ENCODE measurements at regions not wholly inside any gene's neighbourhood (a gene's known extent, or its start where the extent isn't known, plus 50 kb on each side); places are given as distances from the start of the nearest gene placed in this dataset.
"Not testable (repeated sequence)": the region's sequence is repeated elsewhere in the genome, so short reads cannot be mapped to it uniquely, and the experiment has no call there.

DNA sequence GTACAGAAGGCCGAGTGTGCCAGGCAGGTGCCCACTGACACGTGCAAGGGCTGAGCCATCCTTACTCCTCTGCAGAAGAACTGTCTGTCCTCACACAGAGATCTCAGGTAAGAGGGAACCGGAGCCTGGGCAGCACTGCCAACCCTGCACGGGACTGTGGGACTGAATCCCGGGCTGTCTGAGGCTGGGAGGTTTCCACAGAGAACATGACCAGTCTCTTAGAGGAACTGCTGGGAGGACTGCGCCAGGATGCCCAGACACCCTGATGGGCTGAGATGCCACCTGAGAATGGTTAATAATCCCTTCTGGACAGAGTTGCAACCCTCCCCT, 302.9 kb upstream of the SFSWAP start:
- FAIRE-seq: no peak
- DNase-seq (ENCODE audit: low spot score): no peak

GRCh38 chr12:131408484-131408883, 302.4 kb upstream of the SFSWAP start:
- DNase-seq (ENCODE audit: low spot score) (no peak), FAIRE-seq (no peak)

DNA sequence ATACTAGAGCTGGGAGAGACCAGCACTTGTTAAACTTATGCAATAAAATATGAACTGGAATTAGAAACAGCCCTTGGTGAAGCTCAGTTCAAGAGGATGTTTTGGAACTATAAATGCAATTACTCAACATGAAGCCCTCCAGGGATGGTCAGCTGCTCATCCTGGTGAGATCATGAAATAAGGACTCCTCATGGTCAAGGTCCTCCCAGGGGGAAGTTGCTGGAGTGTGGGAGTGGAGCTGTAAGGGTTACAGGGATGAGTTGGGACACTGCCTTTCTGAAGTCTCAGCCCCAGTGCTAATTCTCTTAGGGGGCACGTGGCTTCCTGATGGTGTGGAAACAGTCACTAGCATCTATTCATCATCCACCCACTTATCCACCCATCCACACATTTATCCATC, 301.7 kb upstream of the SFSWAP start:
- no peak for DNase-seq (ENCODE audit: low spot score)
- FAIRE-seq: no peak

DNA sequence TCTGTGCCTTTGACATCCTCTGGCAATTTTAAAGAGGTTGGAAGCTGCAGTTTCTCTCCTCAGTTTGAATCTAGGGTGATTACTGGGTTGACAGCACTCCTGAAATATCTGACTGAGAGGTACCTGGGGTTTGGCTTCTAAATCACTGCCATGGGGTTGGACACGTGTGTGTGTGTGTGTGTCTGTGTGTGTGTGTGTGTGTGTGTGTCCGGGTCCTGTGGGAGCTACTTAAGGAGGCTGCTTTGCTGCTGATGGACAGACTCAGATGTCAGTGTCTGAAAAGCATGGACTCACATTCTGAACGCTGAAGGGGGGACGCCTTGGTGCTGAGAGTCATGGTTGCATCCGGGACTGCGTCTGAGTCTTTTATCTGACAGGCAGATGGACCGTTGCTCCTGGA, 299.1 kb upstream of the SFSWAP start:
- FAIRE-seq; DNase-seq (ENCODE audit: low spot score): not testable (repeated sequence)

DNA sequence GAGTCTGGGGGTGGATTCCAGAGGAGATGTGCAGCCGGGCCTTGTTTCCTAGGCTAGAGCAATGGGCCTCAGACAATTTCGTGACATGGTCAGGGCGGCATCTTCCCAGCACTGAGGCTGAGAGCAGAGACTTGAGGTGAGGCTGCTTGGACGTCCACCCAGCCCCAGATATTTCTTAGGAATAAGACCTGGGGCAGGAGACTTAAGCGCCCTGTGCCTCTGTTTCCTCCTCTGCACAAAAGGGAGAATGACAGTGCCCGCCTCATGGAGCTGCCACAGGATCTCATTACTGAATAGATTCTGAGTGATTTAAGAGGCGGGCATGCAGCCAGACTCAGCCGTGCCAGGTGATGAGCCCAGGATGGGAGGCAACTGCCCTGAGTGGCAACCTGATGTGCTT, 297.9 kb upstream of the SFSWAP start:
- DNase-seq (ENCODE audit: low spot score) (no peak), FAIRE-seq (no peak)

DNA sequence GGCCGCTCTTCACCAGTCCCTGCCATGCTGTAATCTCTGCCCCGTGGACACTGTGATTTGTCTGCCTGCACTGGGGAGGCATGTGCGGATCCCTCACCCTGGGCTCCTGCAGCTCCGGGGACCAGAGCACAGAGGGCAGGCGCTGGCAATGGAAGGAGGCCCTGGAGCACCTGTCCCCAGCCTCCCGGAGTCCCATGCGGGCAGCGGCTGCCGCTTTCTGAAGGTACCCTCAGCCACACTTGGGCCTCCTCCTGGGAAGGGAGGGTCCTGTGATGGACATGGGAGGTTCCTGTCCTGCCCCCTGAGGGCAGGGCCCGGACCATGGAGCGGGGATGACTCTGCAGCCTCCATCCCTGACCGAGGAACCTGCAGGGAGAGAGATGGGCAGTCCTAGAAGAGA, 297.4 kb upstream of the SFSWAP start:
- FAIRE-seq: no peak
- DNase-seq (ENCODE audit: low spot score): no peak

DNA sequence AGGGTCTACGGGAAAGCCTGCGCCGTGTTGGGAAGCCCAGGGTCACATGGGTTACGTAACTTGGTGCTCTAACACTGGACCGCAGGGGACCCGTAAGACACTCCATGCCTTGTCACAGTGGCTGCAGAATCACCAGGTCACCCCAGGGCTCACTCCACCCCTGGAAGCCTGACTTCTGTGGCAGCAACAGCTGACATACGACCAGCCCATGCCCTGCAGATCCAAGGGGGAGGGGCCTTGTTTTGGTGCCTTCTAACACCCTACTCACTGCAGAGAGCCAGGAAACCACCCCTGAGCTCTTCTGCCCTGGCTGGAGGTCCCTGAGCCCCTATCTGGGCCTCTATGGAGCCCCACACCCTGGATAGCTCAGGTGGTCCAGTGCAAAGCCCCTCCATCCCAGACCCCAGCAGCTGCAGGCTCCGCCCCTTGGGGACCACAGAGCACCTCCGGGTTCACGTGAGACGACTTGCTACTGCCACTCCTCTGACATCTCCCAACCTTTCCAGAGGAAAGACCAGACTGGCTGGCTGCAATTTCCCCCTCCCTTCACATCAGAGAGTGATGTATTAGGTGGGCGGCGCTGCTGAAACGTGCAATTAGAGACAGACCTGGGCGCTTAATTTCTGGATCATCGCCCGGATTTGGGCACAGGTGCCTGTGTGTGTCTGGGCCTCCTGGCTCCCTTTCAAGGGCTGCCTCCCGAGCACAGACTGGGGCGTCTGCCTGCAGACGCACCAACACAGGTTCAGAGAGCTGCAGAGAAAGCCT, 296.6 kb upstream of the SFSWAP start:
- not testable (repeated sequence) for DNase-seq (ENCODE audit: low spot score)
- FAIRE-seq: peak; percentile 56

- DNase-seq (ENCODE audit: low spot score) (peak; percentile 37), FAIRE-seq (no peak)
Observed at GRCh38 chr12:131415781-131416180, 295.1 kb upstream of the SFSWAP start.

- FAIRE-seq (no peak), DNase-seq (ENCODE audit: low spot score) (no peak)
Observed at GRCh38 chr12:131418121-131418520, 292.8 kb upstream of the SFSWAP start.

DNA sequence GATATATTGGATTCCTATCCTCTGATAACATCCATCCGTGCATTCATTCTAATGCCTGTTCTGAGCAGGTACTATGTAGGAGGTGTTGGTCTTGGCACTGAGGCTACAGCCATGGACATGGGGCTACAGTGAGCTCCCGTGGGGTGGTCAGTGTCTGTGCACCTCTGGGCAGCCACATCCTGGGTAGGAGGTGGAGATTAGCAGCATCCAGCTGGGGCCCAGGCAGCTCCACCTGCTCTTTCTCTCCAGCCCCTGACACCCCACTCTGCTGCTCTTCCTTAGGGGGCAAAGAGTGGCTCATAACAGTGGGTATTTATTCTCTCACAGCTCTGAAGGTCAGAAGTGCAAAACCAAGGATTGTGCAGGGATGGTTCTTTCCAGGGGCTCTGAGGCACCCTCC, 292.0 kb upstream of the SFSWAP start:
- DNase-seq (ENCODE audit: low spot score): no peak
- no peak for FAIRE-seq

DNA sequence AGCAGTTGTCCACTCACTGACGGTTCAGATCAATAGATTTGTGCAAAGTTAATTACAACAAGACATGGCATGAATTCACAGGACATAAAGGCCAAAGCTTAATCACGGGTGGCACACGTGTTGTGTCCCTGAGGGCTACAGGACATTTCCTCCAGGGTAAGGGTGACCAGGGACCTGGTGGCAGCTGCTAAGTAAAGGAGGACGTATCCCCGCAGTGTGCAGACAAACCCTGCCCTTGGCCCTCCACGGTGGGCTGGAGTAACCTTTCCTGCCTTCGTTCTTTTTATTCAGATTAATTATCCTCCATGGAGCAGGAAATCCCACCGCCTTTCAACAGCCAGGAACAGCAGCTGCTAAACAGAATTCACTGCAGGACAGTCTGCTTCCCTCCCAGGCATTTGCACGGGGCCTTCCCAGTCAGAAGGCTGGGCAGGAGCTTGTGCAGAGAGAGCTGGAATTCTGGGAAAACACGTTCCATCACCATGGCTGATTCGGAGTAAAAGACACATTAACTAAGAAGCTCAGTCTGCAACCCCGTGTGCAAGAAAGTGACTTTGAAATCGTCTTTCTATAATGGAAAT, 289.9 kb upstream of the SFSWAP start:
- FAIRE-seq: no peak

DNA sequence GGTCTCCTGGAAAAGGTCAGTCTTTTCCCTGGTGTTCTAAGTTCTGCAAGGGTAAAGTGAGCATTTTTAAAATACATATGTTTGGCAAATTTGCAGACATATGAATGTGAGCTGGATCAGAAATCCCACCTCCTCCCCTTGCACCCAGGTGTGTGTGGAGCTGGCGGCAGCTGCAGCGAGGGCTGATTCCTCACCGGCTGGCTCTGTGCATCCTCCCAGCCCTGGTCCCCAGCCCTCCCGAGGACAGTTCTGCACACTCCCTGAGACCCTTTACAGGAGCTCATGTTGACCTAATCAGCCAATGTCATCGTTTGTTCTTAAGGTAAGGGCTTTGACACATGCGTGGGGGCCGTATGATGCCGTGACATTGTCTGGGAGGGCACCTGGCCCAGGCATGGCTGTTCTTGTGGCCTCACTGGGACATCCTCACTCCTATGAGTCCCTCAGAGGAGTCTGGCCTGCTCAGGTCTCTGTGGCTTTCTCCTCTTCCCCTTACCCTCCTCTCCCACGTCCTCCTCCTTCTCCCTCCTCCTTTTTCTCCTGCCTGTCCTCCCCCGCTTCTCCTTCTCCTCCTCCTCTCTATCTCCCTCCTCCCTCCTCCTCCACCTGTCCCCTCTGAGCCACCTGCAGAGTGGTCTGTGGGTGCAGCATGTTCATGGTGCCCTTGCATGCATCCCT, 289.2 kb upstream of the SFSWAP start:
- FAIRE-seq: no peak
- DNase-seq (ENCODE audit: low spot score): no peak

More for the DNA sequence above, 289.9 kb upstream of the SFSWAP start:
- no peak for DNase-seq (ENCODE audit: low spot score)

DNA sequence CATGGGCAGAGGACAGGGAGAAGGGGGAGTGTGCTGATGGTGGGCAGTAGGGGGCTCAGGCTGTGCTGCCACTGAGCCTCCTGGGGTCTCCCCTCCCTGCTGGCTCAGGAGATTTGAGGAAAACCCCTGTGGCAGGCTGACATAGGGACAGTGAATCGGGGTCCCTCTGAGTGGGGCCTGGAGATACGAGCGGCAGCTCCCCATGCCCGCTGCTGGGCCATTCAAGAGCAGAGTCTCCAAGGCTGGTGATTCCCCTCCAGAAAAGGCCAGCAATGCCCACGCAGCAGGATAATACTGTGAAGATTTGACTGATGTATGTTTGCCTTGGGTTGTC, 288.7 kb upstream of the SFSWAP start:
- FAIRE-seq: no peak
- DNase-seq (ENCODE audit: low spot score): no peak

DNA sequence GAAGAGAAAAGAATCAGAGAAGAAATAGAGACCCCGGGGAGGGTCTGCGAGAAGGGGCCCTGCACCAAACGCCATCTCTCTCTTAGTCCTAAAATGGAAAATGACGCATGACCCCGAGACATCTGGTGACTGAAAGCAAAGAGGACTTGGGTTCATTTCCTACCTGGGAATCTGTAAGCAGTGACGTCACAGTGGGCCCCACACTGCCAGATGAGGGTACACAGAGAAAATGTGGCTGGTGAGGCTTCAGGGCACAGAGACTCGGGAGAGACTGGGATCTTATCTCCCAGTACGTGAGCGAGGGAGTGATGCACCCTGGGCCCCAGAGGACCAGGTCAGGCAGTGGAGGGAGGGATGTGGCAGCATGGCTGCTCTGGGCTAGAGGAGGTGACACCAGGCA, 288.1 kb upstream of the SFSWAP start:
- DNase-seq (ENCODE audit: low spot score): no peak
- FAIRE-seq: no peak

DNA sequence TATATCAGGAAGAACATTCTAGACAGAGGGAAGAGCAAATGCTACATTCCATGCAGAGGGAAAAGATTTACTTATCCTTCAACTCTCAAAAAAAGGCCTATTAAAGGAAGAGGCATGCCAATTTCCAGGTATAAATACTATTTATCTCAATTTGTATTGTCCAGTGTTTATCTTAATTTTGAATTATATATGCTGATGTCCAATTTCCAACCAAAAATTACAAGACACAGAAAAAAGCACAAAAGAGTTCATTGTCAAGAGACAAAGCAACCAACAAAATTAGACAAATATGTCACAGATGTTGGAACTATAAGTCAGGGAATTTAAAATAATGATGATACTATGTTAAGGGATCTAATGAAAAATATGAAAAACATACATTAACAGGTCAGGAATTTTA, 286.6 kb upstream of the SFSWAP start:
- FAIRE-seq: no peak

GRCh38 chr12:131425112-131426075, 285.5 kb upstream of the SFSWAP start:
- no peak for DNase-seq (ENCODE audit: low spot score)
- FAIRE-seq: no peak

More for the DNA sequence above, 286.6 kb upstream of the SFSWAP start:
- no peak for DNase-seq (ENCODE audit: low spot score)

DNA sequence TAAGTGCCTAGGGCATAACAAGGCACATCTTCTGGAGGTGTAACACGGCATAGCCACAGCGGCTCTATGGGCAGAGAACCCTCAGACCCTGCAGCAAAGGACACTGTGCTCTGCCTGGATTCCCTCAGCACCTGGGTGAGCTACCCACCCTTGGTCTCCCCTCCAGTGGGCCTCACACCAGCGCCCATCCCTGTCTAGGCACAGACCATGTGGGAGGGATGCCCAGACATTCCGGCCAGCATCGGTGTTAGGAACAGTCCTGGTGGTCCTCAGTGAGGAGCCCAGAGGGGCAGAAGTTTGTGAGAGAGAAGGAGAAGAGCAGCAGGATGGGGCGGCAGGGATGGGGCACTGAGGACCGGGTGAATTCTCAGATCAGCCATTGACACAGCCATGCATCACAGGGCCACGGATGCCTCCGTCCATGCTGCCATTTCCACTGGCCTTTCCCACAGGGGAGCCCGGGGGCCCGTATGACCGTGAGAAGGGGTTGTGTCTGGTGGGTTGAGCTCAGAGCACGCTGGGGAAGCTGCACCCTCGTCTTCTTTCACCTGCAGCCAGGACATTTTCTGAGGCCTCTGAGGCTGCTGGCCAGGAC, 282.7 kb upstream of the SFSWAP start:
- FAIRE-seq (no peak), DNase-seq (ENCODE audit: low spot score) (no peak)

DNA sequence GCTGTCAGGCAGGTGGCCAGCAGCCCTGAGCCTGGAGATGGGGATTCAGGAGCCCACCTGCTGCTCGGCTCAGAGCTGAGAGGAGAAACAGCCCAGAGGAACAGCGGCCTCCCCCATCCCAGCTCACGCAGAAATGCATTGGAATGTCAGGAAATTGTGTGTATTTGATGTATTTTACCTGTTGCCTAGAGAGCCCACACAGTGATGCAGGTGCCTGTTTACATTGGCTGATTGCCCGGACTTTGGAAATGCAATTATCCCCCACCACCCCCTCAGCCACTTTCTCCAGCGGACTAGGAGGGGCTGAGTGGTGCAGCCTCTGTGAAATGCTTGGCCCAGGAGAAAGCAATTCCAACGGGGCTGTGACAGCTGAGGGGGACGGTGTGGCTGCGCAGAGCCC, 281.7 kb upstream of the SFSWAP start:
- FAIRE-seq; DNase-seq (ENCODE audit: low spot score): not testable (repeated sequence)

GRCh38 chr12:131429697-131430096, 281.2 kb upstream of the SFSWAP start:
- DNase-seq (ENCODE audit: low spot score); FAIRE-seq: not testable (repeated sequence)

DNA sequence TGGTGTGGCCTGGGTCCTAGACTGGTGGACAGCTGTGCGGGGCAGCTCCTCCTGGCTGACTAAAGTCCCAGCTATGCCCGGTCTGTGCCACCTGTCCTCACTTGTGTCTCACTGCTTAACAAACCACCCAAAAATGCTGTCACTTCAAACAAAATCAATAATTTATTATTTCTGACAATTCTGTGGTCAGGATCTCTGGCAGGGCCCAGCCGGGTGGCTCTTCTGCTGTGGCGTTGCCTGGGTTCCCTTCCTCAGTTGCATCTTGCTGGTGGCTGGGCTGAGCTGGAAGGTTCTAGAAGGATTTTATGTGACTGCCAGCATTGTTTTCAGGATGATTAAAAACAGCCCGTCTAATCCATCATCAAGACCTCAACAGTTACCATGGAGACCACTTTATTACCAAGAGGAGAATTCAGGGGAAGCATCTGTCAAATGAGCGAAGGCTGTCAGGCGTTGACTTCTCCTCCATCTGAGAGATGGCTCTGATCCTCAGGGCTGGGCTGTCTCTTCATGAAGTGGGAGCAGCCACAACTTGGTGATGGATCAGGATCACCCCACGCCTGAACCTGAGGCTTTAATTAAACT, 280.6 kb upstream of the SFSWAP start:
- FAIRE-seq: no peak
- DNase-seq (ENCODE audit: low spot score): no peak

GRCh38 chr12:131431126-131431655, 279.7 kb upstream of the SFSWAP start:
- not testable (repeated sequence) for FAIRE-seq; DNase-seq (ENCODE audit: low spot score)
